Gastrocnemius medialis (tissue), 4 donors: ENCODE measurements at regions not wholly inside any gene's neighbourhood (a gene's known extent, or its start where the extent isn't known, plus 50 kb on each side); places are given as distances from the start of the nearest gene placed in this dataset.

ENCODE experiments used
- CTCF ChIP-seq, 5 experiments: fragments of 450-650 bp in 3 of 5; fragments of 200-600 bp in 2 of 5; sonication (generic) in 2 of 5; IDR thresholded peaks in 4 of 5; conservative IDR thresholded peaks in 1 of 5; 1 replicate in 4 of 5; 2 replicates in 1 of 5; pipeline ENCODE4 v1.5.1; 2016 to 2019; ENCODE audit warnings: antibody characterized with exemption in 5 of 5, mild to moderate bottlenecking in 3 of 5, moderate library complexity in 3 of 5
- POLR2A ChIP-seq, 2 donors: fragments of 450-650 bp; IDR thresholded peaks; one replicate each; pipeline ENCODE4 v1.6.1; 2017; ENCODE audit warnings: antibody characterized with exemption in 2 of 2, mild to moderate bottlenecking in 2 of 2, moderate library complexity in 2 of 2

GRCh38 chr14:54332490-54332889 is 64.3 kb upstream of the CDKN3 start:
- TF ChIP-seq CTCF (IDR thresholded peaks at IDR 0.05 in 4 of 5, conservative IDR thresholded peaks at IDR 0.05 in 1 of 5) (no peak), POLR2A (IDR thresholded peaks at IDR 0.05) (no peak)
